Panc1 (cell line): ENCODE measurements at regions not wholly inside any gene's neighbourhood (a gene's known extent, or its start where the extent isn't known, plus 50 kb on each side); places are given as distances from the start of the nearest gene placed in this dataset.

ENCODE experiments used
- ATAC-seq: fragments of 200-7000 bp; cut with Tn5 transposase; 2 replicates; pipeline ENCODE4 v1.9.1; 2020; ENCODE audit warnings: mild to moderate bottlenecking, moderate library complexity
- BruUV-seq: library from RNA; stranded (reverse); fragments of 400-500 nt; replicated peaks from 2 replicates; lab custom pipeline; 2021; lab: Mats Ljungman, UMichigan
- CTCF ChIA-PET: fragments of 300-600 bp; sonication (Branson Sonifier 250); formaldehyde crosslinking; loops from one replicate; lab custom pipeline; 2022; ENCODE audit warnings: antibody characterized with exemption; lab: Charles Lee
- POLR2A ChIA-PET: fragments of 300-600 bp; sonication (Branson Sonifier 250); formaldehyde crosslinking; loops from one replicate; lab custom pipeline; 2022; ENCODE audit warnings: antibody characterized with exemption; lab: Charles Lee
- DNase-seq: peaks from one replicate; pipeline ENCODE4 v3.0.0-alpha.2; 2010; ENCODE audit warnings: low read depth, low spot score
- H3K27ac ChIP-seq: 2 replicates; pipeline ENCODE4 v1.5.1; 2011; ENCODE audit warnings: mild to moderate bottlenecking, low read length, inconsistent platforms
- H3K27me3 ChIP-seq: fragments of 200-500 bp; sonication (Bioruptor generic); 2 replicates; pipeline ENCODE4 v1.6.0; 2014; ENCODE audit warnings: low read length, inconsistent platforms; ENCODE audit not compliant: control insufficient read depth, insufficient read depth
- H3K36me3 ChIP-seq: fragments of 200-500 bp; sonication (Bioruptor generic); 2 replicates; pipeline ENCODE4 v1.5.1; 2014; ENCODE audit warnings: inconsistent platforms, mild to moderate bottlenecking, low read length, moderate library complexity; ENCODE audit not compliant: control insufficient read depth, insufficient read depth
- H3K4me1 ChIP-seq: 2 replicates; pipeline ENCODE4 v1.5.1; 2011; ENCODE audit warnings: inconsistent platforms, mild to moderate bottlenecking, low read length, moderate library complexity; ENCODE audit not compliant: control insufficient read depth, insufficient read depth
- H3K4me3 ChIP-seq, 2 experiments: 2 replicates each; pipeline ENCODE4 v1.5.1; 2011 to 2012; ENCODE audit warnings: low read depth in 2 of 2, low read length in 2 of 2, mild to moderate bottlenecking in 2 of 2, inconsistent platforms in 1 of 2, moderate library complexity in 1 of 2
- H3K9me3 ChIP-seq: fragments of 200-500 bp; sonication (Bioruptor generic); 2 replicates; pipeline ENCODE4 v1.5.1; 2014; ENCODE audit warnings: low read depth, mild to moderate bottlenecking, inconsistent platforms, low read length, moderate library complexity; ENCODE audit not compliant: control insufficient read depth, insufficient read depth
- CTCF ChIP-seq: fragments of 450-650 bp; IDR thresholded peaks from 2 replicates; pipeline ENCODE4 v1.5.1; 2017; ENCODE audit warnings: mild to moderate bottlenecking
- POLR2AphosphoS5 ChIP-seq: IDR thresholded peaks from 2 replicates; pipeline ENCODE4 v1.6.1; 2012; ENCODE audit warnings: mild to moderate bottlenecking, low read depth, low read length, moderate library complexity
- REST ChIP-seq, 2 experiments: IDR thresholded peaks; 2 replicates each; pipeline ENCODE4 v1.6.1; 2011 to 2012; ENCODE audit warnings: low read depth in 2 of 2, control low read depth in 1 of 2, low read length in 1 of 2, mild to moderate bottlenecking in 1 of 2, moderate library complexity in 1 of 2; ENCODE audit not compliant: insufficient read depth in 1 of 2
- SIN3A ChIP-seq: IDR thresholded peaks from 2 replicates; pipeline ENCODE4 v1.6.1; 2012; ENCODE audit warnings: low read depth, mild to moderate bottlenecking, low read length, moderate library complexity, borderline replicate concordance; ENCODE audit not compliant: insufficient read depth
- TCF7L2 ChIP-seq: IDR thresholded peaks from 2 replicates; pipeline ENCODE4 v1.6.1; 2011; ENCODE audit warnings: mild to moderate bottlenecking, low read depth, low read length, inconsistent platforms
- in situ Hi-C: cut with HindIII; loops from 2 replicates; pipeline ENCODE4 v1.10.0; 2016; ENCODE audit warnings: low sequenced_read_pairs, low pct_unique_long_range_greater_than_20kb
- intact Hi-C: fragments of 100-400 bp; cut with micrococcal nuclease; formaldehyde crosslinking; loops from one replicate; pipeline ENCODE4 v1.10.0; 2022; ENCODE audit not compliant: unreplicated experiment

- DNase-seq (no peak), ATAC-seq (no peak)
- Histone ChIP-seq H3K27me3 (no peaks in the 10 kb centered on the region), H3K4me1 (no peaks in the 10 kb centered on the region), H3K27ac (no peak overlapping the region), H3K4me3 (no peak overlapping the region), H3K9me3 (no peaks in the 10 kb centered on the region), H3K36me3 (no peaks in the 10 kb centered on the region)
- no peak for TF ChIP-seq SIN3A
- TF ChIP-seq REST (IDR thresholded peaks at IDR 0.05; ENCODE audit: insufficient read depth in 1 of 2, low read depth in 2 of 2, low read length in 1 of 2) = no peak
- no peak for TF ChIP-seq POLR2AphosphoS5
- no peak for TF ChIP-seq TCF7L2
- TF ChIP-seq CTCF = no peak
- ChIA-PET POLR2A (no interaction called here), CTCF (no interaction called here)
- in situ Hi-C loops = no loop called here
- intact Hi-C loops = no loop called here
- BruUV-seq = no TSS peak
Measured at GRCh38 chr16:52033992-52034391, 513.0 kb downstream of the TOX3 start.

- Histone ChIP-seq H3K9me3 (no peaks in the 10 kb centered on the region), H3K36me3 (no peaks in the 10 kb centered on the region), H3K4me3 (no peak overlapping the region), H3K27me3 (no peaks in the 10 kb centered on the region), H3K27ac (no peak overlapping the region), H3K4me1 (no peaks in the 10 kb centered on the region)
- no peak for DNase-seq
- intact Hi-C loops = no loop called here
- BruUV-seq = no TSS peak
- POLR2A ChIA-PET = no interaction called here
- no peak for ATAC-seq
- TF ChIP-seq CTCF (no peak), POLR2AphosphoS5 (no peak), REST (IDR thresholded peaks at IDR 0.05; ENCODE audit: insufficient read depth in 1 of 2, low read depth in 2 of 2, low read length in 1 of 2) (no peak), TCF7L2 (no peak), SIN3A (no peak)
- CTCF ChIA-PET = no interaction called here
- in situ Hi-C loops = no loop called here
Measured at GRCh38 chr16:52022980-52023379, 524.0 kb downstream of the TOX3 start.
